ENCODE measurements at regions not wholly inside any gene's neighbourhood (a gene's known extent, or its start where the extent isn't known, plus 50 kb on each side); places are given as distances from the start of the nearest gene placed in this dataset.

DNA sequence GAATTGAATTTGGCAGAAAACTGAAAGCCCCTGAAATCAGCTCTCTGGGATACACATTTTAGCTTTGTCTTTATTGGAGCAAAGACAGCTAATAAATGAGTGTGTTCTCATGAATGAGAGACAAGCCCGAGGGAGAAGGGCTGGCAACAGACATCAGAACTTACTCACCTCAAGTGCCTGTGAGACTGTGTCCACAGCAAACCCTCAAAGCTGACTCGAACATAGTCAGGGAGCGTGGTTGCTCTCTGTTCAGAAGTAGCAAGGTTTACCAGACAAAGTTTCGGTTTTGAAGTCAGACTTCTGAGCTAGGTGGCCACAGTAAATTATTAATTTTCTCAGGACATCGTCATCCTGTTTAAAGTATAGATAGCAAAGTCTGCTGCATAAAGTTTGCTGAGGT is 207.9 kb downstream of the CMPK2 start:
- Mint-ChIP-seq H3K27ac (no peak overlapping the region), H3K4me3 (no peak overlapping the region), H3K36me3 (ENCODE audit: insufficient read depth in 1 of 3, low read depth in 3 of 3) (no peaks in the 10 kb centered on the region; a peak in 3 of 7 replicates), H3K9me3 (peaks cover 2 to 5% of the 10 kb centered on the region in 2 experiments; a peak in 2 of 5 replicates), H3K27me3 (ENCODE audit: low read depth) (peaks cover 6% of the 10 kb centered on the region), H3K4me1 (peaks cover 6 to 16% of the 10 kb centered on the region in 2 experiments)
- no peak overlapping the region for H2BK120ac ChIP-seq (ENCODE audit: low read depth, low read length, poor library complexity, severe bottlenecking)
- H3K4ac ChIP-seq (ENCODE audit: low read depth, low read length), result no peak overlapping the region
- H3K79me1 ChIP-seq (ENCODE audit: insufficient read depth, low read depth, low read length, poor library complexity, severe bottlenecking), result no peaks in the 10 kb centered on the region
- H3T11ph ChIP-seq (ENCODE audit: low read length), result no peak overlapping the region
- H2AFZ ChIP-seq (ENCODE audit: low read length), result no peak overlapping the region
- H3K56ac ChIP-seq (ENCODE audit: insufficient read length, low read depth, low read length), result no peak overlapping the region
- DNase-seq, result no peak
- H3K9ac ChIP-seq (ENCODE audit: extremely low read depth, insufficient read length, low read length), result no peak overlapping the region
- H3K79me2 ChIP-seq (ENCODE audit: insufficient read depth, low read length), result no peaks in the 10 kb centered on the region
- no peak overlapping the region for H2BK12ac ChIP-seq (ENCODE audit: insufficient read length, low read depth, low read length)
- H4K91ac ChIP-seq (ENCODE audit: insufficient read length, low read depth, low read length), result no peak overlapping the region
- H3K4me1 ChIP-seq (ENCODE audit: insufficient read depth, low read length), result no peaks in the 10 kb centered on the region
- H4K20me1 ChIP-seq (ENCODE audit: control insufficient read depth, insufficient read depth, insufficient read length), result no peaks in the 10 kb centered on the region
- H2BK20ac ChIP-seq (ENCODE audit: low read depth, low read length, poor library complexity, severe bottlenecking), result no peak overlapping the region
- H3K9me3 ChIP-seq (ENCODE audit: control insufficient read depth, low read depth, low read length), result no peaks in the 10 kb centered on the region
- no peak overlapping the region for H4K8ac ChIP-seq (replicated peaks; ENCODE audit: insufficient read length, low read depth, low read length)
- H3K23ac ChIP-seq (ENCODE audit: insufficient read length, low read depth, low read length), result no peak overlapping the region
- no peak overlapping the region for H3K27ac ChIP-seq (ENCODE audit: insufficient read length, low read depth, low read length)
- WGBS (ENCODE audit: extremely low coverage, insufficient read length, low lambda C conversion rate), result no CpG with 5 or more reads among the region's 5 CpGs
- H4K5ac ChIP-seq (ENCODE audit: insufficient read length, low read depth, low read length), result no peak overlapping the region
- H2BK15ac ChIP-seq (ENCODE audit: low read depth, low read length), result no peak overlapping the region
- H3K4me2 ChIP-seq (ENCODE audit: insufficient read depth, insufficient read length, low read length), result no peak overlapping the region
- no peaks in the 10 kb centered on the region for H3K23me2 ChIP-seq (ENCODE audit: insufficient read length, low read depth, low read length, poor library complexity, severe bottlenecking)
- H3K27me3 ChIP-seq (ENCODE audit: insufficient read depth, low read length), result no peaks in the 10 kb centered on the region
- H2BK5ac ChIP-seq (ENCODE audit: insufficient read length, low read length), result no peak overlapping the region
- TF ChIP-seq, protein P1, sequence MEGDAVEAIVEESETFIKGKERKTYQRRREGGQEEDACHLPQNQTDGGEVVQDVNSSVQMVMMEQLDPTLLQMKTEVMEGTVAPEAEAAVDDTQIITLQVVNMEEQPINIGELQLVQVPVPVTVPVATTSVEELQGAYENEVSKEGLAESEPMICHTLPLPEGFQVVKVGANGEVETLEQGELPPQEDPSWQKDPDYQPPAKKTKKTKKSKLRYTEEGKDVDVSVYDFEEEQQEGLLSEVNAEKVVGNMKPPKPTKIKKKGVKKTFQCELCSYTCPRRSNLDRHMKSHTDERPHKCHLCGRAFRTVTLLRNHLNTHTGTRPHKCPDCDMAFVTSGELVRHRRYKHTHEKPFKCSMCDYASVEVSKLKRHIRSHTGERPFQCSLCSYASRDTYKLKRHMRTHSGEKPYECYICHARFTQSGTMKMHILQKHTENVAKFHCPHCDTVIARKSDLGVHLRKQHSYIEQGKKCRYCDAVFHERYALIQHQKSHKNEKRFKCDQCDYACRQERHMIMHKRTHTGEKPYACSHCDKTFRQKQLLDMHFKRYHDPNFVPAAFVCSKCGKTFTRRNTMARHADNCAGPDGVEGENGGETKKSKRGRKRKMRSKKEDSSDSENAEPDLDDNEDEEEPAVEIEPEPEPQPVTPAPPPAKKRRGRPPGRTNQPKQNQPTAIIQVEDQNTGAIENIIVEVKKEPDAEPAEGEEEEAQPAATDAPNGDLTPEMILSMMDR (conservative IDR thresholded peaks at IDR 0.05), result no peak
- no peak overlapping the region for H3K14ac ChIP-seq (ENCODE audit: insufficient read depth, low read length)
- H2AK5ac ChIP-seq (ENCODE audit: insufficient read length, low read length), result no peak overlapping the region
- no peak overlapping the region for H3K18ac ChIP-seq (ENCODE audit: insufficient read length, low read depth, low read length)

All from H9 (cell line).